ENCODE measurements at regions not wholly inside any gene's neighbourhood (a gene's known extent, or its start where the extent isn't known, plus 50 kb on each side); places are given as distances from the start of the nearest gene placed in this dataset.

DNA sequence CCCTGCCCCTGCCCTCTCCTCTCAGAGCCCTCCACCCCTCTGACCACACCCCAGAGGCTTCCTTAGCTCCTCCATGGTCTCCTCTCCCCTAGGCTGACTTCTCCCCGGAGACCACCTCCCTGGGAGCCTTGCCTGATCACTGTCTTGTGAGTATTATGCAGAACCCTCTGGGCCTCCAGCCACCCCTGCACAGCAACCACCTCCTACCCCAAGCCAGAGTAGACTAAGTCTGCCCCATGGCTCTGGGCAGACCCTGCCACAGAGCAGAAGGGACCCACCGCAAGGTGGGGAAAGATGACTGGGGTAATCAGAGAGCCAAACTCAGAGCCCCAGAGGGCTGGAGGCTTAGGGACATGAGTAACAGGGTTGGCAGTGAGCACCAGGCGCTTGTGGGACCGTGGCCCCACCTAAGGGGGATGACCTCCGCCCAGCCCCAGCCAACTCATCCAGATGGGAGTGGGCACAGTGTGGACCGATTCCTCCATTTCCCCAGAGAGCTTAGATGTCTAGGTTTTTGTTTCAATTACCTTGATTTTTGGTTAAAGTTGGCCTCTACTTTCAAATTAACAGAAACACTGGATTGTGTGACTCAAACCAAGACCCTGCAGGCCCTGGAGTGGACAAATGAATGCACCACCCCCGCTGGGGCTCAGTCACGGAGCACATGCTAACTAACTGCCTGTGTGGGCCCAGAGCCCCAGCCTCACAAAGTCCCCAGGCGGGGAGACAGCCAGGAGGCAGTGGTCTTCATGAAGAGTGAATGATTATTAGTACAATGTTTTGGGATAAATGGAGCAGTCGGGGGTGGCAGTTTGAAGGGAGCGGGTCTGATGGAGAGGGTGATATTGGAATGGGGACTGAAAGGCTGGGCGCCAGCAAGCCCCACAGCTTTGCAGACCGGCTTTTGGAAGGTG is 119.4 kb upstream of the PRR20G start:
- 82% methylated on average over 11 of the region's 13 CpGs for WGBS (ENCODE audit: insufficient coverage)

DNA sequence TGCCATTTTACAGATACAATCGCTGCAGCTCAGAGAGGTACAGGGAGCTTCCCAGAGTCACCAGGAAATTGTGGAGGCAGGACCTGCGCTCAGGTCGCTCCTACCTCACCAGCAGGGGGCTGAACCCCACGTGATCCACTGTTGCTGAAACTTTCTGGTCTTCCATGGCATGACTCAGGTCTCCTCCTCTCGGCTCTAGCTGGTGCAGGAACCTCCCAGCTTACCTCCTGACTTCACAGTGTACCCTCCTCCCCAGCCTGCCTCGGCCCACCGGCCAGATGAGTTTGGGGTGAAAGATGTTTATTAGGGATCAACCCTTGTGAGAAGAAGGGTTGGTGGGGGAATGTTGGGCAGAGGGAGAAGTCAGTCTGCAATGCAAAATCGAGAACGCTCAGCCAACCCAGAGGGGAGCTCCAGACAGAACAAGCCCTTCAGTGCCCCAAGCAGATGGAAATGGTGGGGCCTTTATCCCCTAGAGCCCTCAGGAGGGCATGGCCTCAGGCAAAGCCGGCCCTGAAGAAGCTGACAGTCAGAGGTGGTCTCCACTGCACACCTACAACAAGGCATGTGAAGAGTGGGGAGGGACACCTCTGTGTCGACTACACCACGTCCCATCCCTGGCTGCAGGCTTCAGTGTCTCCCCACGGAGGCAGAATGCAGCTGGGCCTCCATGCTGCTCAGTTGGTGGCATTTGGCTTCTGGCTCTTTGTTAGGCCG is 118.6 kb upstream of the PRR20G start:
- Histone ChIP-seq H3K4me3 (ENCODE audit: low read depth, low read length) (no peak overlapping the region), H3K4me1 (ENCODE audit: control insufficient read depth, insufficient read depth, low read length) (peaks cover 19% of the 10 kb centered on the region), H3K27me3 (ENCODE audit: control insufficient read depth, insufficient read depth, low read length) (no peaks in the 10 kb centered on the region), H3K27ac (ENCODE audit: low read depth, low read length) (no peak overlapping the region), H3K9me3 (ENCODE audit: control insufficient read depth, insufficient read depth, low read length) (no peaks in the 10 kb centered on the region), H3K36me3 (ENCODE audit: control insufficient read depth, insufficient read depth, low read length) (no peaks in the 10 kb centered on the region)
- WGBS (ENCODE audit: insufficient coverage): 75% methylated on average over 9 of the region's 14 CpGs
- DNase-seq (ENCODE audit: low read depth in 4 of 6, low spot score in 6 of 6): no peak

More for the DNA sequence above, 119.4 kb upstream of the PRR20G start:
- Histone ChIP-seq H3K9me3 (ENCODE audit: control insufficient read depth, insufficient read depth, low read length) (no peaks in the 10 kb centered on the region), H3K36me3 (ENCODE audit: control insufficient read depth, insufficient read depth, low read length) (no peaks in the 10 kb centered on the region), H3K27me3 (ENCODE audit: control insufficient read depth, insufficient read depth, low read length) (no peaks in the 10 kb centered on the region), H3K4me3 (ENCODE audit: low read depth, low read length) (no peak overlapping the region), H3K27ac (ENCODE audit: low read depth, low read length) (no peak overlapping the region), H3K4me1 (ENCODE audit: control insufficient read depth, insufficient read depth, low read length) (peaks cover 19% of the 10 kb centered on the region)
- DNase-seq (ENCODE audit: low read depth in 4 of 6, low spot score in 6 of 6): no peak

DNA sequence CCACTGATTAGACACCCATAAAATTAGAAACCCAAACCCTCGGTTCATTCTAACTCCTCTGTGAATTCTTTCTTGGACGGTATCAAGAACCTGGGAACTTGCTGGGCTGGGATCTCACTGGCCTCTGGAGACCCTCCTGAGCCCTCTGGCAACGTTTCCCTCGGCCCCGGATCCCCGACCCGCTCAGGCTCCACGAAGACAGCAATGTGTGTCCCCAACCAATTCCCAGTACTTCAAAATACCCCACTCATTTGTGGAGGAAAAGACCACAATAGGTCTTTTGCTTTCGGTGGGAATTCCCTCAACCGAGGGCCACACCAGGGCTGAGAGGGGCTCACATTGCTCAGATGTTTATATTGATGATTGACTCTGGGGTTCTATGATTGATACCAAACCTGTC is 117.9 kb upstream of the PRR20G start:
- no peak overlapping the region for H3K4me3 ChIP-seq (ENCODE audit: low read depth, low read length)
- no peak overlapping the region for H3K27ac ChIP-seq (ENCODE audit: low read depth, low read length)
- H3K27me3 ChIP-seq (ENCODE audit: control insufficient read depth, insufficient read depth, low read length): no peaks in the 10 kb centered on the region
- H3K9me3 ChIP-seq (ENCODE audit: control insufficient read depth, insufficient read depth, low read length): no peaks in the 10 kb centered on the region
- DNase-seq (ENCODE audit: low read depth in 4 of 6, low spot score in 6 of 6): no peak
- H3K36me3 ChIP-seq (ENCODE audit: control insufficient read depth, insufficient read depth, low read length): no peaks in the 10 kb centered on the region
- WGBS (ENCODE audit: insufficient coverage): 80% methylated on average over 8 of the region's 10 CpGs
- H3K4me1 ChIP-seq (ENCODE audit: control insufficient read depth, insufficient read depth, low read length): peaks cover 19% of the 10 kb centered on the region

DNA sequence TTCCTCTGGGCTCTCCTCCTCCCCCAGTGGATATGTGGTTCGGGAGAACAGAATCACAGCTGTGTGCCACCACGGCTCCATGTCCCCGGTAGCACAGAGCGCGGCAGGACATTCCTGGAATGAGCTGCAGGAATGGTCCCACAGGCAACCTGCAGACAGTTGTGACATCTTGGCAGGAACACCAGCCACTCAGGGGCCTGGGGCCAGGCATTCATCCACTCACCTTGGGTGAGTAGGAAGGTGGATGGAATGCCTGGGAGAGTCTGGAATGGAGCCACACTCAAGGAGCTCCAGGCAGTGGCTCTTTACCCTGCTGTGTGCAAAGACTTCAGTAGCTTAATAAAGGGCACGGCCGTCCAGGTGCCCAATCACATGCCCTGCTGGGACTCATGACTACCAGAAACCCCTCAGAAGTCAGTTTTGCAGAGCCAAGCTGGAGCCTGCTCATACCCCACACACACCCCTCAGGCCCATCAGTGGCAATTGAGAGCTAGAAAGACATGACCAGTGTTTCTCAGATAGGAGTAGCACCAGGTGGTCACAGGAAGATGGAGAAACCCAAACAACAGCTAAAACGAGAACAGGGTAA is 117.3 kb upstream of the PRR20G start:
- no peak for DNase-seq (ENCODE audit: low read depth in 4 of 6, low spot score in 6 of 6)
- H3K4me1 ChIP-seq (ENCODE audit: control insufficient read depth, insufficient read depth, low read length): peaks cover 19% of the 10 kb centered on the region
- H3K27me3 ChIP-seq (ENCODE audit: control insufficient read depth, insufficient read depth, low read length): no peaks in the 10 kb centered on the region
- H3K27ac ChIP-seq (ENCODE audit: low read depth, low read length): no peak overlapping the region
- no peaks in the 10 kb centered on the region for H3K36me3 ChIP-seq (ENCODE audit: control insufficient read depth, insufficient read depth, low read length)
- no peaks in the 10 kb centered on the region for H3K9me3 ChIP-seq (ENCODE audit: control insufficient read depth, insufficient read depth, low read length)
- WGBS (ENCODE audit: insufficient coverage): 75% methylated on average over 7 of the region's 8 CpGs
- H3K4me3 ChIP-seq (ENCODE audit: low read depth, low read length): no peak overlapping the region

DNA sequence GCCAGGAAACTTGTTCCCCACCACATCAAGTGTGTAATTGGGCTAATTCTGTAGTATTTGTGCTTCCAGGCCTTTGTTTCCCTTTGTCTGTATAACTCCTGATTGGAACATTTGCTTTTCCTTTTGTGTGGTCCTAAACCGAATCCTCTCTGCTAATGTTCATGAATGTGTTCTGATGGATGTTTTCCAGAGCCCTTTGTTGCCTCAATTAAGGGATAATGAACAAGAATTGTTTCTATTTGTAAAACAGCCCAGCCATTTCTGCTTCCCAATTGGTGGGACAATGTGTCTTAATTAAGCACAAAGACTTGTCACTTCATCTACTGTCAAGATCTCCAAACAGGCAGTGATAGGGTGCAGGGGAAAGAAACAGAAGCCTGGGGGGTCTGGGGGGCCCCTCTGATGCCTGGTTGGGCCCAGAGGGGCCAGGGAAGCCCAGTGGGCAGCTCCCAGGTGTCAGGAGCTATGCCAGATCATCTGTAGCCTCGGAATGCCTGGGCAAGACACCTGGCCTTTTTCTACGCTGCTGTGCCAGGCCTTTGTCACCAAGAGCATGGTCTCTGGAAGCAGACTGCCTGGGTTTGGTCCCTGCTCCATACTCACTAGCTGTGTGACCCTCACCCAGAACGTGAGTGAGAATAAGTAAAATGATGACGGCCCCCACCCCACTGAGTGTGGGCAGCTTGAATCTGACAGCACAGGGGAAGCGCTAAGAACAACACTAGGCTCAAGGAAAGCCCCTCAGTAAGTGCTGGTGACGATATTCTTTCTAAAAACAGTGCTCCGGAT is 116.6 kb upstream of the PRR20G start:
- no peaks in the 10 kb centered on the region for H3K27me3 ChIP-seq (ENCODE audit: control insufficient read depth, insufficient read depth, low read length)
- no peaks in the 10 kb centered on the region for H3K36me3 ChIP-seq (ENCODE audit: control insufficient read depth, insufficient read depth, low read length)
- peaks cover 19% of the 10 kb centered on the region for H3K4me1 ChIP-seq (ENCODE audit: control insufficient read depth, insufficient read depth, low read length)
- no peak overlapping the region for H3K27ac ChIP-seq (ENCODE audit: low read depth, low read length)
- no peaks in the 10 kb centered on the region for H3K9me3 ChIP-seq (ENCODE audit: control insufficient read depth, insufficient read depth, low read length)
- 55% methylated on average over 6 of the region's 8 CpGs for WGBS (ENCODE audit: insufficient coverage)
- DNase-seq (ENCODE audit: low read depth in 4 of 6, low spot score in 6 of 6): peak in 2 of 6 donors; percentile 58 to 71
- H3K4me3 ChIP-seq (ENCODE audit: low read depth, low read length): no peak overlapping the region

DNA sequence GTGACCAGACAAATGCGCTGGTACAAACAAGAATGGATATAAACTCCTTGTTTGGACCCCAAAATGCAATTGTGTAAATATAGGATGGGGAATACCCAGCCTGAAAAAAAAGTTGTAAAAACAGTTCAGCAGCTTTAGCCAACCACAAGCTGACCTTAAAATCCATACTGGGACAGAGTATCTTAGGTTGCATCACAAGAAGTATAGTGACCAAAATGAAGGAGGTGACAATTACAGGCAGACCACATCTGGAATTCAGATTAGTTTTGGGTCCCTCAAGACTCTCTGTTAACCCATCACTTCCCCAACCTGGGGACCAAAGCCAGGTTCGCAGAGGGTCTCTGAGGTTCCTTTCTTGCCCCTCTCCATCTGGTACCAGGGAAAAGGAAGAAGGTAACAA is 115.9 kb upstream of the PRR20G start:
- DNase-seq (ENCODE audit: low read depth in 4 of 6, low spot score in 6 of 6): no peak
- Histone ChIP-seq H3K27me3 (ENCODE audit: control insufficient read depth, insufficient read depth, low read length) (no peaks in the 10 kb centered on the region), H3K36me3 (ENCODE audit: control insufficient read depth, insufficient read depth, low read length) (no peaks in the 10 kb centered on the region), H3K27ac (ENCODE audit: low read depth, low read length) (no peak overlapping the region), H3K4me3 (ENCODE audit: low read depth, low read length) (no peak overlapping the region), H3K4me1 (ENCODE audit: control insufficient read depth, insufficient read depth, low read length) (peaks cover 19% of the 10 kb centered on the region), H3K9me3 (ENCODE audit: control insufficient read depth, insufficient read depth, low read length) (no peaks in the 10 kb centered on the region)
- no CpG with 5 or more reads among the region's 2 CpGs for WGBS (ENCODE audit: insufficient coverage)

DNA sequence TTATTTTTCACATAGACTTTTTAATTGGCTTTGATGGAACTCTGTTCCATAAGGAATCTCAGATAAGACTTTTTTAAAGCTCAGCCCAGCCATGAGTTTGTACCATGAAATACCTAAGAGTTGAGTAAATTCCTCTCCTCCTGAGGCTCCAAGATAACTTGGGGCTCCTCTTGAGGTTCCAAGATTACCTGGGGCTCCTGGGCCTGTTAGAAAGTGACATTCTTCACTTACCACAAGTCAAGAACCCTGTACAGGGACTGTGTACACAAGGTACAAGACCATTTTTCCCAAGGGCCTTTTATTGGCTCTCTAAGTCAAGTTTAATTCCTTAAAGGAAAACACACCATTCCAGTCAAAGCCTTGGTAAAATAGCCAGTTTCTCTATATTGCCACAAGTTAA is 111.3 kb upstream of the PRR20G start:
- Histone ChIP-seq H3K4me1 (ENCODE audit: control insufficient read depth, insufficient read depth, low read length) (peaks cover 6% of the 10 kb centered on the region), H3K27me3 (ENCODE audit: control insufficient read depth, insufficient read depth, low read length) (no peaks in the 10 kb centered on the region), H3K4me3 (ENCODE audit: low read depth, low read length) (no peak overlapping the region), H3K36me3 (ENCODE audit: control insufficient read depth, insufficient read depth, low read length) (no peaks in the 10 kb centered on the region), H3K9me3 (ENCODE audit: control insufficient read depth, insufficient read depth, low read length) (no peaks in the 10 kb centered on the region), H3K27ac (ENCODE audit: low read depth, low read length) (no peak overlapping the region)
- no peak for DNase-seq (ENCODE audit: low read depth in 4 of 6, low spot score in 6 of 6)

DNA sequence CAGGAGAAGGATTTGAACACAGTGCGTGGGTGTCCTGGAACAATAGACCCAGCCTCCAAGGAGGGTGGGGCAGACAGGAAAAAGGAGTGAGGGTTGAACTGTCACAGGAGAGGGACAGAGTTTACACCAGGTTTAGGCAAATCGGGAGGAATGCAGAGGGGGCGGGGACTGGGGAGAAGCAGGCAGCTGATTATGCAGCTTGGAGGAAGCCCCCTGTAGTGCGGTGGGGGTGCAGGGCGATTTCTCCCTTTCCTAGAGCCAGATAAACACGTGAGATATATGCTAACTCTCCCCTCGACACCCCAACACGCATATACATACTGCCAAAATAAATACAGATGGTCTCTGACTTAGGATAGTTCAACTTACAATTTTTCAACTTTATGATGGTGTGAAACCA is 108.6 kb upstream of the PRR20G start:
- Histone ChIP-seq H3K4me1 (ENCODE audit: control insufficient read depth, insufficient read depth, low read length) (peaks cover 18% of the 10 kb centered on the region), H3K4me3 (ENCODE audit: low read depth, low read length) (no peak overlapping the region), H3K27ac (ENCODE audit: low read depth, low read length) (no peak overlapping the region), H3K36me3 (ENCODE audit: control insufficient read depth, insufficient read depth, low read length) (no peaks in the 10 kb centered on the region), H3K27me3 (ENCODE audit: control insufficient read depth, insufficient read depth, low read length) (no peaks in the 10 kb centered on the region), H3K9me3 (ENCODE audit: control insufficient read depth, insufficient read depth, low read length) (no peaks in the 10 kb centered on the region)
- WGBS (ENCODE audit: insufficient coverage): 49% methylated on average over 5 of the region's 8 CpGs
- peak in 1 of 6 donors; percentile 80 for DNase-seq (ENCODE audit: low read depth in 4 of 6, low spot score in 6 of 6)

DNA sequence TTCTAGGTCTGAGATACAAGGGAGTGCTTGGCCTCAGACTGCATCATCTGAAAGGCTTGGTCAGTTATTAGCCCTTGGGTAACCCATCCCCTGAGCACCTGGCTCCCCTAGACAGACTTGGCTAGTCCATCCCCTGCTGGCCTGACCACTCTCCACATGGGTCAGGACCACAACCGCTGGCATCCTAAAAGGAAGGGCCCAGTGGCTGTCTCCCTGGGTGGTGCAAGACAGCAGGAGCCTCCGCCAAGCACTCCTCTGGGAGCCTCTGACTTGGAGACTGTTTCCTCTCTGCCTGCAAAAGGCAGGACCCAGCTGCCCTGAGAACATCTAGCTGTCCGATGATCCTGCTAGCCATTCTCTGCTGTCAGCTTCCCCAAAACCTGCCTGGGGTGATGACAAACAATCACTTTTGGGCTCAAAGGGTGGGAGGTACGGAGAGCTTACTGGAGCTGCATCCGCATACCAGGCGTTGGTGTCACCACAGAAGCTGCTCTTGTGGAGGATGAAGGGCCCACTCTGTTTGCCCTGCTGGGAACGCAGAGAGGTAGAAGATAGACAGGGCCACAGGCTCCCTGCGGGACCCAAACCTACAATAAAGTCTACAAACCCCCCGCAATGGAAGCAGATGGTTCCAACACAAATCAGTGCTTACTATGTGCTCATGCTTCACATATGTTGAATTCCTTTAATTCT is 108.0 kb upstream of the PRR20G start:
- H3K4me1 ChIP-seq (ENCODE audit: control insufficient read depth, insufficient read depth, low read length): peaks cover 19% of the 10 kb centered on the region
- no peaks in the 10 kb centered on the region for H3K27me3 ChIP-seq (ENCODE audit: control insufficient read depth, insufficient read depth, low read length)
- 69% methylated on average over 9 of the region's 9 CpGs for WGBS (ENCODE audit: insufficient coverage)
- H3K36me3 ChIP-seq (ENCODE audit: control insufficient read depth, insufficient read depth, low read length): no peaks in the 10 kb centered on the region
- no peaks in the 10 kb centered on the region for H3K9me3 ChIP-seq (ENCODE audit: control insufficient read depth, insufficient read depth, low read length)
- DNase-seq (ENCODE audit: low read depth in 4 of 6, low spot score in 6 of 6): peak in 1 of 6 donors; percentile 22
- H3K27ac ChIP-seq (ENCODE audit: low read depth, low read length): no peak overlapping the region
- no peak overlapping the region for H3K4me3 ChIP-seq (ENCODE audit: low read depth, low read length)
